Suprapubic skin (tissue), 3 donors: ENCODE measurements at regions not wholly inside any gene's neighbourhood (a gene's known extent, or its start where the extent isn't known, plus 50 kb on each side); places are given as distances from the start of the nearest gene placed in this dataset.

Source experiments
- CTCF ChIP-seq, 2 donors: fragments of 200-600 bp in 1 of 2; fragments of 450-650 bp in 1 of 2; sonication (generic) in 1 of 2; IDR thresholded peaks; one replicate each; pipeline ENCODE4 v1.5.1; 2016 to 2019; ENCODE audit warnings: antibody characterized with exemption in 2 of 2, mild to moderate bottlenecking in 1 of 2, moderate library complexity in 1 of 2
- EP300 ChIP-seq: sonication (generic); formaldehyde crosslinking; IDR thresholded peaks from one replicate; pipeline ENCODE4 v1.6.1; 2017; ENCODE audit warnings: antibody characterized with exemption
- POLR2A ChIP-seq, 2 donors: fragments of 450-650 bp; IDR thresholded peaks; one replicate each; pipeline ENCODE4 v1.6.1; 2017; ENCODE audit warnings: antibody characterized with exemption in 2 of 2, mild to moderate bottlenecking in 2 of 2, moderate library complexity in 2 of 2

DNA sequence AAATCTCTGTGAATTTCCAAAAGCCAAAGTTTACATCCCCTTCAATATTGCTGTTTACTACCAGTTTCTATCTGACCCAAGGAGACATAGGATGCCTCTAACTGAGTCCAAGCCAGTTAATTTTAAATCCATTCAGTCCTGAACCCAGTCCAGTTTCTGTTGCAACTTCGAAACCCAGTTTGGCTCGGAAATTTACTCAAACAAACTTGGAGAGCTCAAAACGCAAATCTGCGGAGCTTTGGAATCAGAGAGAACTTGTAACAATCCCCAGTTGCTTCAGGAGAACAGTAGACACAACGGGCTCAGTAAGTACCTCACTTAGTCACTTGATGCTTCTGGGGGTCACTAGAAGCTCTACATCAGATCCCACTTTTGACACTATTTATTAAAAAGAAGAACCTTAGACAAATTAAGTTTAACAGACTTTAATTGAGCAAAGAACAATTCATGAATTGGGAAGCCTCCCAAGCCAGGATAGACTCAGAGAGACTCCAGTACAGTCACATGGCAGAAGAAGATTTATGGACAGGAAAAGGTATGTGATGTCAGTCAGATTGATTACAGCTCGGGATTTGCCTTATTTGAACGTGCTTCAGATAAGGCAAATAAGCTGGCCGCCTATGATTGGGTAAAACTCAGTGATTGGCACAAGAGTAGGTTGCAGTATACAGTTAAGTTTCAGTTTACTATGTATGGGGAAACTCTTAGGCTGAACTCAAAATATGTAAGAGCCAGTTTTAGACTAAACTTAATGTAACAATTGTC is 118.0 kb downstream of the RFPL4B start:
- TF ChIP-seq EP300 (no peak), CTCF (IDR thresholded peaks at IDR 0.05) (no peak), POLR2A (IDR thresholded peaks at IDR 0.05) (no peak)
